ENCODE measurements at regions not wholly inside any gene's neighbourhood (a gene's known extent, or its start where the extent isn't known, plus 50 kb on each side); places are given as distances from the start of the nearest gene placed in this dataset.

DNA sequence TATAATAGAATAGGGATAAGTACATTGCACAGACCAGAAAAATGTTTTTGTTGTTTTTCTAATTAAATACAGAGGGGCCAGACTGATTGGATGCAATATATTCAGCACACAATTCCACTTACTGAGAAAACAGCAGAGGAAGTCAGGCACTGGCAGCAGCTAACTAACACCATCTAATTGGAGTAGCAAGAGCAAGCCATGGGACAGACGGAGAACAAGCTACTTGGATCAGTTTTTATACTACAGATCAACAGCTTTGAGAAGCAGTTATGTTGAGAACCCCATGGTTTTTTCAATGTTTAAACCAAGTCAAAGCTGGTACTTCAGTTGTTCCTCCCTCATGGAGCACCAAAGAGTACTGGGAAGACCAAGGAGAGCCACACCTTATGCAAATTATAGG, 1249.4 kb downstream of the LRFN5 start:
- TF ChIP-seq EZH2 (IDR thresholded peaks at IDR 0.05; ENCODE audit: low read length, missing control alignments), result no peak
- TF ChIP-seq, protein P1, sequence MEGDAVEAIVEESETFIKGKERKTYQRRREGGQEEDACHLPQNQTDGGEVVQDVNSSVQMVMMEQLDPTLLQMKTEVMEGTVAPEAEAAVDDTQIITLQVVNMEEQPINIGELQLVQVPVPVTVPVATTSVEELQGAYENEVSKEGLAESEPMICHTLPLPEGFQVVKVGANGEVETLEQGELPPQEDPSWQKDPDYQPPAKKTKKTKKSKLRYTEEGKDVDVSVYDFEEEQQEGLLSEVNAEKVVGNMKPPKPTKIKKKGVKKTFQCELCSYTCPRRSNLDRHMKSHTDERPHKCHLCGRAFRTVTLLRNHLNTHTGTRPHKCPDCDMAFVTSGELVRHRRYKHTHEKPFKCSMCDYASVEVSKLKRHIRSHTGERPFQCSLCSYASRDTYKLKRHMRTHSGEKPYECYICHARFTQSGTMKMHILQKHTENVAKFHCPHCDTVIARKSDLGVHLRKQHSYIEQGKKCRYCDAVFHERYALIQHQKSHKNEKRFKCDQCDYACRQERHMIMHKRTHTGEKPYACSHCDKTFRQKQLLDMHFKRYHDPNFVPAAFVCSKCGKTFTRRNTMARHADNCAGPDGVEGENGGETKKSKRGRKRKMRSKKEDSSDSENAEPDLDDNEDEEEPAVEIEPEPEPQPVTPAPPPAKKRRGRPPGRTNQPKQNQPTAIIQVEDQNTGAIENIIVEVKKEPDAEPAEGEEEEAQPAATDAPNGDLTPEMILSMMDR (conservative IDR thresholded peaks at IDR 0.05 in 1 of 2, IDR thresholded peaks at IDR 0.05 in 1 of 2; ENCODE audit: low read depth in 1 of 2, low read length in 2 of 2), result no peak
